Natural killer cell (primary cell): ENCODE measurements at regions not wholly inside any gene's neighbourhood (a gene's known extent, or its start where the extent isn't known, plus 50 kb on each side); places are given as distances from the start of the nearest gene placed in this dataset.

Experiments used
- ATAC-seq, 3 donors: fragments of 150-1000 bp in 2 of 3; fragments of 200-7000 bp in 1 of 3; cut with Tn5 transposase; 1 replicate in 1 of 3; 2 replicates in 2 of 3; pipeline ENCODE4 v1.10.0; 2021; ENCODE audit warnings: mild to moderate bottlenecking in 2 of 3, moderate library complexity in 2 of 3
- DNase-seq, 2 donors: peaks; one replicate each; pipeline versions ENCODE4 v3.0.0 to v3.0.0-alpha.2; 2013 to 2021; ENCODE audit warnings: mixed read lengths in 1 of 2
- H3K27ac ChIP-seq: one replicate; pipeline ENCODE4 v1.5.1; 2013; ENCODE audit warnings: mild to moderate bottlenecking, low read length
- H3K27me3 ChIP-seq: one replicate; pipeline ENCODE4 v1.6.1; 2013; ENCODE audit warnings: low read length; ENCODE audit not compliant: control insufficient read depth, insufficient read depth
- H3K36me3 ChIP-seq: one replicate; pipeline ENCODE4 v1.6.1; 2013; ENCODE audit warnings: low read length; ENCODE audit not compliant: control insufficient read depth, insufficient read depth
- H3K4me1 ChIP-seq: one replicate; pipeline ENCODE4 v1.6.1; 2013; ENCODE audit warnings: low read length; ENCODE audit not compliant: control insufficient read depth, insufficient read depth
- H3K4me3 ChIP-seq: one replicate; pipeline ENCODE4 v1.5.1; 2013; ENCODE audit warnings: low read length
- H3K9me3 ChIP-seq: one replicate; pipeline ENCODE4 v1.6.1; 2013; ENCODE audit warnings: low read length; ENCODE audit not compliant: control insufficient read depth, insufficient read depth
- H3K27ac Mint-ChIP-seq, 2 donors: one replicate each; pipeline ENCODE4 v1.8.0; 2022; ENCODE audit warnings: mild to moderate bottlenecking in 2 of 2, mixed read lengths in 2 of 2, moderate library complexity in 1 of 2
- H3K27me3 Mint-ChIP-seq, 2 donors: one replicate each; pipeline ENCODE4 v1.8.0; 2022; ENCODE audit warnings: low read depth in 2 of 2, mixed read lengths in 2 of 2
- H3K36me3 Mint-ChIP-seq: one replicate; pipeline ENCODE4 v1.8.0; 2022; ENCODE audit warnings: mixed read lengths
- H3K4me1 Mint-ChIP-seq, 2 donors: one replicate each; pipeline ENCODE4 v1.8.0; 2022; ENCODE audit warnings: mixed read lengths in 2 of 2
- H3K4me3 Mint-ChIP-seq: one replicate; pipeline ENCODE4 v1.8.0; 2022; ENCODE audit warnings: mild to moderate bottlenecking, moderate library complexity, mixed read lengths
- H3K9me3 Mint-ChIP-seq, 2 donors: one replicate each; pipeline ENCODE4 v1.8.0; 2022; ENCODE audit warnings: mixed read lengths in 2 of 2
- CTCF ChIP-seq: fragments of 200-600 bp; IDR thresholded peaks from one replicate; pipeline ENCODE4 v1.8.0; 2022; ENCODE audit warnings: antibody characterized with exemption
- WGBS: methylation state at CpG from one replicate; pipeline ENCODE4 v1.1.7; 2013; ENCODE audit warnings: missing lambda C conversion rate; ENCODE audit not compliant: insufficient coverage; 5-methylcytosine and 5-hydroxymethylcytosine counted together
- intact Hi-C: fragments of 100-400 bp; cut with micrococcal nuclease; formaldehyde crosslinking; loops from one replicate; pipeline ENCODE4 v1.14.2; 2022

GRCh38 chr7:26930201-26930600, 65.8 kb upstream of the SKAP2 start:
- no peak overlapping the region for H3K27ac ChIP-seq
- H3K27me3 Mint-ChIP-seq: peaks cover 14 to 25% of the 10 kb centered on the region in 2 donors
- intact Hi-C loops: no loop called here
- no peak overlapping the region for H3K4me3 ChIP-seq
- no peaks in the 10 kb centered on the region for H3K9me3 ChIP-seq
- H3K9me3 Mint-ChIP-seq: no peaks in the 10 kb centered on the region
- H3K4me1 Mint-ChIP-seq: no peaks in the 10 kb centered on the region
- H3K4me1 ChIP-seq: no peaks in the 10 kb centered on the region
- no peaks in the 10 kb centered on the region for H3K36me3 Mint-ChIP-seq
- no peaks in the 10 kb centered on the region for H3K36me3 ChIP-seq
- no peak overlapping the region for H3K27ac Mint-ChIP-seq
- DNase-seq: no peak
- no peak for ATAC-seq
- no peak for TF ChIP-seq CTCF
- WGBS: 88% methylated on average over 1 of the region's 3 CpGs
- H3K4me3 Mint-ChIP-seq: no peak overlapping the region
- H3K27me3 ChIP-seq: no peaks in the 10 kb centered on the region

- Mint-ChIP-seq H3K36me3 (no peaks in the 10 kb centered on the region), H3K27me3 (peaks cover 14 to 16% of the 10 kb centered on the region in 2 donors), H3K27ac (no peak overlapping the region), H3K9me3 (no peaks in the 10 kb centered on the region), H3K4me3 (no peak overlapping the region), H3K4me1 (no peaks in the 10 kb centered on the region)
- no peak for ATAC-seq
- Histone ChIP-seq H3K36me3 (no peaks in the 10 kb centered on the region), H3K4me3 (no peak overlapping the region), H3K9me3 (no peaks in the 10 kb centered on the region), H3K27ac (no peak overlapping the region), H3K27me3 (no peaks in the 10 kb centered on the region), H3K4me1 (no peaks in the 10 kb centered on the region)
- TF ChIP-seq CTCF: no peak
- no peak for DNase-seq
- WGBS: 92% methylated on average over 5 of the region's 5 CpGs
- intact Hi-C loops: no loop called here
Measured at GRCh38 chr7:26928703-26929347, 64.4 kb upstream of the SKAP2 start.

- no peak for TF ChIP-seq CTCF
- no peaks in the 10 kb centered on the region for H3K9me3 Mint-ChIP-seq
- peaks cover 9 to 16% of the 10 kb centered on the region in 2 donors for H3K27me3 Mint-ChIP-seq
- no peaks in the 10 kb centered on the region for H3K4me1 Mint-ChIP-seq
- no peak overlapping the region for H3K4me3 ChIP-seq
- no peaks in the 10 kb centered on the region for H3K36me3 ChIP-seq
- no peaks in the 10 kb centered on the region for H3K36me3 Mint-ChIP-seq
- no peaks in the 10 kb centered on the region for H3K9me3 ChIP-seq
- WGBS: 90% methylated on average over 2 of the region's 2 CpGs
- H3K27ac Mint-ChIP-seq: no peak overlapping the region
- no peak overlapping the region for H3K27ac ChIP-seq
- intact Hi-C loops: no loop called here
- H3K27me3 ChIP-seq: no peaks in the 10 kb centered on the region
- no peak for ATAC-seq
- H3K4me1 ChIP-seq: no peaks in the 10 kb centered on the region
- no peak overlapping the region for H3K4me3 Mint-ChIP-seq
- no peak for DNase-seq
Measured at GRCh38 chr7:26925768-26926167, 61.4 kb upstream of the SKAP2 start.

GRCh38 chr7:26924149-26924767, 59.9 kb upstream of the SKAP2 start:
- H3K27ac ChIP-seq: no peak overlapping the region
- H3K27me3 ChIP-seq: no peaks in the 10 kb centered on the region
- Mint-ChIP-seq H3K4me1 (no peaks in the 10 kb centered on the region), H3K36me3 (no peaks in the 10 kb centered on the region), H3K27me3 (peaks cover 5 to 9% of the 10 kb centered on the region in 2 donors), H3K9me3 (no peaks in the 10 kb centered on the region), H3K4me3 (no peak overlapping the region), H3K27ac (no peak overlapping the region)
- H3K4me1 ChIP-seq: no peaks in the 10 kb centered on the region
- intact Hi-C loops: no loop called here
- H3K36me3 ChIP-seq: no peaks in the 10 kb centered on the region
- H3K9me3 ChIP-seq: no peaks in the 10 kb centered on the region
- WGBS: 85% methylated on average over 1 of the region's 2 CpGs
- H3K4me3 ChIP-seq: no peak overlapping the region
- no peak for DNase-seq
- TF ChIP-seq CTCF: no peak
- ATAC-seq: no peak
